ENCODE measurements at regions not wholly inside any gene's neighbourhood (a gene's known extent, or its start where the extent isn't known, plus 50 kb on each side); places are given as distances from the start of the nearest gene placed in this dataset.

- no peak overlapping the region for H3K4me3 Mint-ChIP-seq
- H3K27ac Mint-ChIP-seq, result no peak overlapping the region
- H3K36me3 Mint-ChIP-seq, result no peaks in the 10 kb centered on the region
- no peaks in the 10 kb centered on the region for H3K4me1 Mint-ChIP-seq (ENCODE audit: low read depth)
- peaks cover 3% of the 10 kb centered on the region for H3K9me3 Mint-ChIP-seq (ENCODE audit: low read depth)
- peaks cover 2% of the 10 kb centered on the region for H3K27me3 Mint-ChIP-seq
Measured at GRCh38 chr16:48003206-48003907, 152.4 kb downstream of the ABCC12 start.

- Mint-ChIP-seq H3K4me1 (ENCODE audit: low read depth) (no peaks in the 10 kb centered on the region), H3K9me3 (ENCODE audit: low read depth) (peaks cover 2% of the 10 kb centered on the region), H3K27ac (no peak overlapping the region), H3K4me3 (no peak overlapping the region), H3K36me3 (no peaks in the 10 kb centered on the region), H3K27me3 (peaks cover 2% of the 10 kb centered on the region)
Measured at GRCh38 chr16:48001324-48001895, 154.4 kb downstream of the ABCC12 start.

GRCh38 chr16:48000622-48001021 lies 155.2 kb downstream of the ABCC12 start:
- Mint-ChIP-seq H3K4me1 (ENCODE audit: low read depth) (no peaks in the 10 kb centered on the region), H3K36me3 (no peaks in the 10 kb centered on the region), H3K27me3 (peaks cover 2% of the 10 kb centered on the region), H3K27ac (no peak overlapping the region), H3K9me3 (ENCODE audit: low read depth) (no peaks in the 10 kb centered on the region), H3K4me3 (no peak overlapping the region)

GRCh38 chr16:47999595-47999994 lies 156.2 kb downstream of the ABCC12 start:
- no peak overlapping the region for H3K27ac Mint-ChIP-seq
- H3K4me3 Mint-ChIP-seq, result no peak overlapping the region
- no peaks in the 10 kb centered on the region for H3K4me1 Mint-ChIP-seq (ENCODE audit: low read depth)
- H3K9me3 Mint-ChIP-seq (ENCODE audit: low read depth), result no peaks in the 10 kb centered on the region
- no peaks in the 10 kb centered on the region for H3K36me3 Mint-ChIP-seq
- H3K27me3 Mint-ChIP-seq, result peaks cover 2% of the 10 kb centered on the region

- H3K27me3 Mint-ChIP-seq, result no peaks in the 10 kb centered on the region
Measured at GRCh38 chr16:47995354-47995753, 160.4 kb downstream of the ABCC12 start.

GRCh38 chr16:47991491-47991890 lies 164.3 kb downstream of the ABCC12 start:
- no peak overlapping the region for H3K4me3 Mint-ChIP-seq
- peaks cover 15% of the 10 kb centered on the region for H3K9me3 Mint-ChIP-seq (ENCODE audit: low read depth)

More at GRCh38 chr16:47995354-47995753, 160.4 kb downstream of the ABCC12 start:
- Mint-ChIP-seq H3K9me3 (ENCODE audit: low read depth) (peaks cover 11% of the 10 kb centered on the region), H3K36me3 (no peaks in the 10 kb centered on the region), H3K4me1 (ENCODE audit: low read depth) (no peaks in the 10 kb centered on the region), H3K4me3 (no peak overlapping the region), H3K27ac (no peak overlapping the region)

GRCh38 chr16:47990676-47991075 lies 165.1 kb downstream of the ABCC12 start:
- Mint-ChIP-seq H3K4me1 (ENCODE audit: low read depth) (no peaks in the 10 kb centered on the region), H3K4me3 (no peak overlapping the region), H3K27me3 (peaks cover 6% of the 10 kb centered on the region), H3K27ac (no peak overlapping the region), H3K36me3 (no peaks in the 10 kb centered on the region), H3K9me3 (ENCODE audit: low read depth) (peaks cover 15% of the 10 kb centered on the region)

More at GRCh38 chr16:47991491-47991890, 164.3 kb downstream of the ABCC12 start:
- Mint-ChIP-seq H3K36me3 (no peaks in the 10 kb centered on the region), H3K27me3 (peaks cover 6% of the 10 kb centered on the region), H3K4me1 (ENCODE audit: low read depth) (no peaks in the 10 kb centered on the region), H3K27ac (no peak overlapping the region)

GRCh38 chr16:47987136-47987535 lies 168.7 kb downstream of the ABCC12 start:
- no peak overlapping the region for H3K27ac Mint-ChIP-seq
- no peaks in the 10 kb centered on the region for H3K36me3 Mint-ChIP-seq
- H3K4me1 Mint-ChIP-seq (ENCODE audit: low read depth), result no peaks in the 10 kb centered on the region
- peaks cover 6% of the 10 kb centered on the region for H3K27me3 Mint-ChIP-seq
- no peak overlapping the region for H3K4me3 Mint-ChIP-seq
- H3K9me3 Mint-ChIP-seq (ENCODE audit: low read depth), result peaks cover 11% of the 10 kb centered on the region

GRCh38 chr16:47986031-47986430 lies 169.8 kb downstream of the ABCC12 start:
- Mint-ChIP-seq H3K9me3 (ENCODE audit: low read depth) (peaks cover 11% of the 10 kb centered on the region), H3K36me3 (no peaks in the 10 kb centered on the region), H3K27me3 (peaks cover 6% of the 10 kb centered on the region), H3K27ac (no peak overlapping the region), H3K4me3 (no peak overlapping the region), H3K4me1 (ENCODE audit: low read depth) (no peaks in the 10 kb centered on the region)

- Mint-ChIP-seq H3K36me3 (no peaks in the 10 kb centered on the region), H3K27me3 (peaks cover 6% of the 10 kb centered on the region), H3K9me3 (ENCODE audit: low read depth) (peaks cover under 1% of the 10 kb centered on the region), H3K27ac (no peak overlapping the region), H3K4me1 (ENCODE audit: low read depth) (no peaks in the 10 kb centered on the region), H3K4me3 (no peak overlapping the region)
Measured at GRCh38 chr16:47984669-47985068, 171.1 kb downstream of the ABCC12 start.

- H3K27me3 Mint-ChIP-seq, result peaks cover 10% of the 10 kb centered on the region
- H3K4me3 Mint-ChIP-seq, result no peak overlapping the region
- no peaks in the 10 kb centered on the region for H3K9me3 Mint-ChIP-seq (ENCODE audit: low read depth)
- H3K36me3 Mint-ChIP-seq, result no peaks in the 10 kb centered on the region
- H3K27ac Mint-ChIP-seq, result no peak overlapping the region
- no peaks in the 10 kb centered on the region for H3K4me1 Mint-ChIP-seq (ENCODE audit: low read depth)
Measured at GRCh38 chr16:47983999-47984580, 171.7 kb downstream of the ABCC12 start.

GRCh38 chr16:47980212-47980611 lies 175.6 kb downstream of the ABCC12 start:
- Mint-ChIP-seq H3K9me3 (ENCODE audit: low read depth) (no peaks in the 10 kb centered on the region), H3K4me1 (ENCODE audit: low read depth) (no peaks in the 10 kb centered on the region), H3K4me3 (no peak overlapping the region), H3K27ac (no peak overlapping the region), H3K27me3 (peaks cover 4% of the 10 kb centered on the region), H3K36me3 (no peaks in the 10 kb centered on the region)

- Mint-ChIP-seq H3K4me3 (no peak overlapping the region), H3K9me3 (ENCODE audit: low read depth) (no peaks in the 10 kb centered on the region), H3K27ac (no peak overlapping the region), H3K4me1 (ENCODE audit: low read depth) (no peaks in the 10 kb centered on the region), H3K36me3 (no peaks in the 10 kb centered on the region), H3K27me3 (peaks cover 4% of the 10 kb centered on the region)
Measured at GRCh38 chr16:47979616-47980182, 176.1 kb downstream of the ABCC12 start.

GRCh38 chr16:47979164-47979520 lies 176.7 kb downstream of the ABCC12 start:
- no peak overlapping the region for H3K27ac Mint-ChIP-seq
- H3K36me3 Mint-ChIP-seq, result no peaks in the 10 kb centered on the region
- peaks cover 4% of the 10 kb centered on the region for H3K27me3 Mint-ChIP-seq
- no peaks in the 10 kb centered on the region for H3K9me3 Mint-ChIP-seq (ENCODE audit: low read depth)
- H3K4me3 Mint-ChIP-seq, result no peak overlapping the region
- H3K4me1 Mint-ChIP-seq (ENCODE audit: low read depth), result no peaks in the 10 kb centered on the region

GRCh38 chr16:47978491-47979163 lies 177.2 kb downstream of the ABCC12 start:
- Mint-ChIP-seq H3K4me3 (no peak overlapping the region), H3K9me3 (ENCODE audit: low read depth) (no peaks in the 10 kb centered on the region), H3K4me1 (ENCODE audit: low read depth) (no peaks in the 10 kb centered on the region), H3K36me3 (no peaks in the 10 kb centered on the region), H3K27ac (no peak overlapping the region), H3K27me3 (peaks cover 4% of the 10 kb centered on the region)
